Calu3 (cell line): ENCODE measurements at regions not wholly inside any gene's neighbourhood (a gene's known extent, or its start where the extent isn't known, plus 50 kb on each side); places are given as distances from the start of the nearest gene placed in this dataset.

Source experiments
- BruUV-seq: library from RNA; stranded (reverse); fragments of 400-500 nt; replicated peaks from 2 replicates; lab custom pipeline; 2021; lab: Mats Ljungman, UMichigan
- CTCF ChIA-PET: fragments of 300-600 bp; sonication (Branson Sonifier 250); formaldehyde crosslinking; loops from one replicate; lab custom pipeline; 2022; ENCODE audit warnings: antibody characterized with exemption; lab: Charles Lee
- DNase-seq: peaks from one replicate; pipeline ENCODE4 v3.0.0; 2022
- H3K27ac Mint-ChIP-seq: one replicate; pipeline ENCODE4 v1.8.0; 2022; ENCODE audit warnings: mixed read lengths; ENCODE audit not compliant: unreplicated experiment
- H3K27me3 Mint-ChIP-seq: one replicate; pipeline ENCODE4 v1.8.0; 2022; ENCODE audit warnings: mixed read lengths; ENCODE audit not compliant: unreplicated experiment
- H3K36me3 Mint-ChIP-seq: one replicate; pipeline ENCODE4 v1.8.0; 2022; ENCODE audit warnings: mild to moderate bottlenecking, moderate library complexity, mixed read lengths; ENCODE audit not compliant: insufficient read depth, unreplicated experiment
- H3K4me1 Mint-ChIP-seq: one replicate; pipeline ENCODE4 v1.8.0; 2022; ENCODE audit warnings: mild to moderate bottlenecking, low read depth, mixed read lengths; ENCODE audit not compliant: unreplicated experiment
- H3K4me3 Mint-ChIP-seq: one replicate; pipeline ENCODE4 v1.8.0; 2022; ENCODE audit warnings: mild to moderate bottlenecking, low read depth, moderate library complexity, mixed read lengths; ENCODE audit not compliant: unreplicated experiment
- H3K9me3 Mint-ChIP-seq: one replicate; pipeline ENCODE4 v1.8.0; 2022; ENCODE audit warnings: low read depth, mixed read lengths; ENCODE audit not compliant: unreplicated experiment
- CTCF ChIP-seq: fragments of 200-600 bp; IDR thresholded peaks from one replicate; pipeline ENCODE4 v1.8.0; 2022; ENCODE audit warnings: antibody characterized with exemption; ENCODE audit not compliant: unreplicated experiment
- intact Hi-C: fragments of 100-400 bp; cut with micrococcal nuclease; formaldehyde crosslinking; loops from one replicate; pipeline ENCODE4 v1.10.0; 2022; ENCODE audit not compliant: unreplicated experiment

GRCh38 chr12:19694627-19695026 is 255.3 kb downstream of the AEBP2 start:
- BruUV-seq, result no TSS peak
- intact Hi-C loops, result no loop called here
- CTCF ChIA-PET, result no interaction called here
- Mint-ChIP-seq H3K36me3 (no peaks in the 10 kb centered on the region), H3K4me3 (no peak overlapping the region), H3K4me1 (peaks cover 23% of the 10 kb centered on the region), H3K9me3 (no peaks in the 10 kb centered on the region), H3K27me3 (no peaks in the 10 kb centered on the region), H3K27ac (peak overlapping the region; percentile 22)
- no peak for DNase-seq
- TF ChIP-seq CTCF, result no peak

GRCh38 chr12:19695244-19696098 is 256.2 kb downstream of the AEBP2 start:
- CTCF ChIA-PET, result no interaction called here
- Mint-ChIP-seq H3K27me3 (no peaks in the 10 kb centered on the region), H3K27ac (peak overlapping the region; percentile 22), H3K4me1 (peaks cover 16% of the 10 kb centered on the region), H3K9me3 (peaks cover 2% of the 10 kb centered on the region), H3K4me3 (no peak overlapping the region), H3K36me3 (no peaks in the 10 kb centered on the region)
- TF ChIP-seq CTCF, result no peak
- no TSS peak for BruUV-seq
- no peak for DNase-seq
- intact Hi-C loops, result no loop called here

GRCh38 chr12:19700969-19701368 is 261.7 kb downstream of the AEBP2 start:
- BruUV-seq, result no TSS peak
- Mint-ChIP-seq H3K27ac (no peak overlapping the region), H3K4me1 (no peaks in the 10 kb centered on the region), H3K27me3 (no peaks in the 10 kb centered on the region), H3K36me3 (no peaks in the 10 kb centered on the region), H3K4me3 (no peak overlapping the region), H3K9me3 (peaks cover 5% of the 10 kb centered on the region)
- no peak for TF ChIP-seq CTCF
- intact Hi-C loops, result no loop called here
- DNase-seq, result no peak
- CTCF ChIA-PET, result interaction anchor here (0.9 kb wide), 1 partner anchor 11 kb away, joined by 3 read pairs; no protein-coding TSS in a partner anchor

- H3K9me3 Mint-ChIP-seq, result peaks cover 6% of the 10 kb centered on the region
- H3K27ac Mint-ChIP-seq, result no peak overlapping the region
- intact Hi-C loops, result no loop called here
- H3K4me3 Mint-ChIP-seq, result no peak overlapping the region
- DNase-seq, result no peak
- TF ChIP-seq CTCF, result no peak
- H3K36me3 Mint-ChIP-seq, result no peaks in the 10 kb centered on the region
- H3K4me1 Mint-ChIP-seq, result peaks cover 4% of the 10 kb centered on the region
- no TSS peak for BruUV-seq
- CTCF ChIA-PET, result no interaction called here
- no peaks in the 10 kb centered on the region for H3K27me3 Mint-ChIP-seq
These were observed 265.7 kb downstream of the AEBP2 start for GRCh38 chr12:19704966-19705365.
